Esophagus squamous epithelium (tissue), 4 donors: ENCODE measurements at regions not wholly inside any gene's neighbourhood (a gene's known extent, or its start where the extent isn't known, plus 50 kb on each side); places are given as distances from the start of the nearest gene placed in this dataset.
"Not testable (repeated sequence)": the region's sequence is repeated elsewhere in the genome, so short reads cannot be mapped to it uniquely, and the experiment has no call there.

Experiments used
- CTCF ChIP-seq, 6 experiments: fragments of 450-650 bp in 4 of 6; fragments of 200-600 bp in 2 of 6; sonication (generic) in 2 of 6; IDR thresholded peaks; one replicate each; pipeline ENCODE4 v1.5.1; 2016 to 2019; ENCODE audit warnings: antibody characterized with exemption in 6 of 6, mild to moderate bottlenecking in 4 of 6, moderate library complexity in 4 of 6
- POLR2A ChIP-seq, 4 donors: fragments of 450-650 bp; IDR thresholded peaks; one replicate each; pipeline ENCODE4 v1.6.1; 2017; ENCODE audit warnings: antibody characterized with exemption in 4 of 4, mild to moderate bottlenecking in 4 of 4, moderate library complexity in 3 of 4

- not testable (repeated sequence) for TF ChIP-seq CTCF, POLR2A (IDR thresholded peaks at IDR 0.05)
These were observed 5416.8 kb upstream of the TPTE start for GRCh38 chr21:5104562-5104928.
